ENCODE measurements at regions not wholly inside any gene's neighbourhood (a gene's known extent, or its start where the extent isn't known, plus 50 kb on each side); places are given as distances from the start of the nearest gene placed in this dataset.
"Not testable (repeated sequence)": the region's sequence is repeated elsewhere in the genome, so short reads cannot be mapped to it uniquely, and the experiment has no call there.

- BruUV-seq (replicated peaks) = no TSS peak
- no peaks in the 10 kb centered on the region for H3K36me3 ChIP-seq (ENCODE audit: control insufficient read depth, insufficient read depth, low read length)
Observed at GRCh38 chr5:154702477-154702876, 52.7 kb upstream of the LARP1 start.

DNA sequence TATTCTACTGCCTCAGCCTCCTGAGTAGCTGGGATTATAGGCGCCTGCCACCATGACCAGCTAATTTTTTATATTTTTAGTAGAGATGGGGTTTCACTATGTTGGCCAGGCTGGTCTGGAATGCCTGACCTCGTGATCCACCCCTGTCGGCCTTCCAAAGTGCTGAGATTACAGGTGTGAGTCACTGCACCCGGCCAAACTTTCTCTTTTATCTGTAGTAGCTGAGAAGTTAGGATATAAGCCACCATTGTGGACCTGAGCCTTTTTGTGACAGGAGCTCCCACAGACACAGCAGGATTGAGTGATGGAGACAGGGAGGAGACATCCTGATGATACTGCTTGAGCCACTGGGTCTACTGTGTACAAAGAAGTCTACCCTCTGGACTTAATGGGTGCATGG lies 53.5 kb upstream of the LARP1 start:
- ATAC-seq, CTCF ChIA-PET, POLR2A ChIA-PET: not testable (repeated sequence)

More at GRCh38 chr5:154702477-154702876, 52.7 kb upstream of the LARP1 start:
- intact Hi-C loops (cut with micrococcal nuclease; ENCODE audit: unreplicated experiment) (no loop called here), in situ Hi-C loops (cut with HindIII; ENCODE audit: low pct_unique_long_range_greater_than_20kb, low sequenced_read_pairs) (no loop called here)
- POLR2A ChIA-PET = no interaction called here
- Histone ChIP-seq H3K9me3 (ENCODE audit: control insufficient read depth, insufficient read depth, low read depth, low read length) (no peaks in the 10 kb centered on the region), H3K27me3 (ENCODE audit: control insufficient read depth, insufficient read depth, low read length) (no peaks in the 10 kb centered on the region), H3K4me3 (ENCODE audit: low read depth in 2 of 2, low read length in 2 of 2) (no peak overlapping the region), H3K27ac (ENCODE audit: low read length) (no peak overlapping the region), H3K4me1 (ENCODE audit: control insufficient read depth, insufficient read depth, low read length) (peaks cover 7% of the 10 kb centered on the region)
- CTCF ChIA-PET = no interaction called here
- ATAC-seq (no peak), DNase-seq (ENCODE audit: low read depth, low spot score) (no peak)
- TF ChIP-seq SIN3A (IDR thresholded peaks at IDR 0.05; ENCODE audit: borderline replicate concordance, insufficient read depth, low read depth, low read length) (no peak), POLR2AphosphoS5 (IDR thresholded peaks at IDR 0.05; ENCODE audit: low read depth, low read length) (no peak), TCF7L2 (IDR thresholded peaks at IDR 0.05; ENCODE audit: low read depth, low read length) (no peak)
- TF ChIP-seq, protein P1, sequence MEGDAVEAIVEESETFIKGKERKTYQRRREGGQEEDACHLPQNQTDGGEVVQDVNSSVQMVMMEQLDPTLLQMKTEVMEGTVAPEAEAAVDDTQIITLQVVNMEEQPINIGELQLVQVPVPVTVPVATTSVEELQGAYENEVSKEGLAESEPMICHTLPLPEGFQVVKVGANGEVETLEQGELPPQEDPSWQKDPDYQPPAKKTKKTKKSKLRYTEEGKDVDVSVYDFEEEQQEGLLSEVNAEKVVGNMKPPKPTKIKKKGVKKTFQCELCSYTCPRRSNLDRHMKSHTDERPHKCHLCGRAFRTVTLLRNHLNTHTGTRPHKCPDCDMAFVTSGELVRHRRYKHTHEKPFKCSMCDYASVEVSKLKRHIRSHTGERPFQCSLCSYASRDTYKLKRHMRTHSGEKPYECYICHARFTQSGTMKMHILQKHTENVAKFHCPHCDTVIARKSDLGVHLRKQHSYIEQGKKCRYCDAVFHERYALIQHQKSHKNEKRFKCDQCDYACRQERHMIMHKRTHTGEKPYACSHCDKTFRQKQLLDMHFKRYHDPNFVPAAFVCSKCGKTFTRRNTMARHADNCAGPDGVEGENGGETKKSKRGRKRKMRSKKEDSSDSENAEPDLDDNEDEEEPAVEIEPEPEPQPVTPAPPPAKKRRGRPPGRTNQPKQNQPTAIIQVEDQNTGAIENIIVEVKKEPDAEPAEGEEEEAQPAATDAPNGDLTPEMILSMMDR (IDR thresholded peaks at IDR 0.05) = no peak
- TF ChIP-seq, protein P2, sequence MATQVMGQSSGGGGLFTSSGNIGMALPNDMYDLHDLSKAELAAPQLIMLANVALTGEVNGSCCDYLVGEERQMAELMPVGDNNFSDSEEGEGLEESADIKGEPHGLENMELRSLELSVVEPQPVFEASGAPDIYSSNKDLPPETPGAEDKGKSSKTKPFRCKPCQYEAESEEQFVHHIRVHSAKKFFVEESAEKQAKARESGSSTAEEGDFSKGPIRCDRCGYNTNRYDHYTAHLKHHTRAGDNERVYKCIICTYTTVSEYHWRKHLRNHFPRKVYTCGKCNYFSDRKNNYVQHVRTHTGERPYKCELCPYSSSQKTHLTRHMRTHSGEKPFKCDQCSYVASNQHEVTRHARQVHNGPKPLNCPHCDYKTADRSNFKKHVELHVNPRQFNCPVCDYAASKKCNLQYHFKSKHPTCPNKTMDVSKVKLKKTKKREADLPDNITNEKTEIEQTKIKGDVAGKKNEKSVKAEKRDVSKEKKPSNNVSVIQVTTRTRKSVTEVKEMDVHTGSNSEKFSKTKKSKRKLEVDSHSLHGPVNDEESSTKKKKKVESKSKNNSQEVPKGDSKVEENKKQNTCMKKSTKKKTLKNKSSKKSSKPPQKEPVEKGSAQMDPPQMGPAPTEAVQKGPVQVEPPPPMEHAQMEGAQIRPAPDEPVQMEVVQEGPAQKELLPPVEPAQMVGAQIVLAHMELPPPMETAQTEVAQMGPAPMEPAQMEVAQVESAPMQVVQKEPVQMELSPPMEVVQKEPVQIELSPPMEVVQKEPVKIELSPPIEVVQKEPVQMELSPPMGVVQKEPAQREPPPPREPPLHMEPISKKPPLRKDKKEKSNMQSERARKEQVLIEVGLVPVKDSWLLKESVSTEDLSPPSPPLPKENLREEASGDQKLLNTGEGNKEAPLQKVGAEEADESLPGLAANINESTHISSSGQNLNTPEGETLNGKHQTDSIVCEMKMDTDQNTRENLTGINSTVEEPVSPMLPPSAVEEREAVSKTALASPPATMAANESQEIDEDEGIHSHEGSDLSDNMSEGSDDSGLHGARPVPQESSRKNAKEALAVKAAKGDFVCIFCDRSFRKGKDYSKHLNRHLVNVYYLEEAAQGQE (IDR thresholded peaks at IDR 0.05; ENCODE audit: insufficient read depth in 1 of 2, low read depth in 2 of 2, low read length in 1 of 2) = no peak

DNA sequence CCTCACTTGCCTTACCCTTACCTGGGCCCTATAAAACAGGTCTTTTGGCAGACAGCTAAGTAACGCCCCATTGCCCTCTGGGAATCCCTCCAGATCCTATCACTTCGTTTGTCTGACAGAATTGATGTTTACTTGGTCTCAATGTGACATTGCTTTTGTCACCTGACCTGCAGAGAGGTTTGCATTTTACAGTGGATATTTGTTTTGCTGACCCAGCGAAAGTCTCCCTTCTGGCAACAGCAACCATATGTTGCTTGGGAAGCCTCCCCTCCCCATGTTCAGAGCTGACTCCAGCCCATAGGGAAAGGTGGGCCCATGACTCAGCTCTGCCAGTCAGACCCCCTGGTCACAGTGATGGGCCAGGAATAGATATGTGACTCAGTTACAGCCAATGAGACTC lies 54.0 kb upstream of the LARP1 start:
- no TSS peak for BruUV-seq (replicated peaks)
- H3K27me3 ChIP-seq (ENCODE audit: control insufficient read depth, insufficient read depth, low read length) = no peaks in the 10 kb centered on the region
- no peak overlapping the region for H3K4me3 ChIP-seq (ENCODE audit: low read depth in 2 of 2, low read length in 2 of 2)
- no peaks in the 10 kb centered on the region for H3K9me3 ChIP-seq (ENCODE audit: control insufficient read depth, insufficient read depth, low read depth, low read length)
- DNase-seq (ENCODE audit: low read depth, low spot score) = no peak
- ChIA-PET CTCF (no interaction called here), POLR2A (no interaction called here)
- H3K36me3 ChIP-seq (ENCODE audit: control insufficient read depth, insufficient read depth, low read length) = no peaks in the 10 kb centered on the region
- in situ Hi-C loops (cut with HindIII; ENCODE audit: low pct_unique_long_range_greater_than_20kb, low sequenced_read_pairs) (no loop called here), intact Hi-C loops (cut with micrococcal nuclease; ENCODE audit: unreplicated experiment) (no loop called here)
- no peak for ATAC-seq
- H3K27ac ChIP-seq (ENCODE audit: low read length) = no peak overlapping the region
- peaks cover 11% of the 10 kb centered on the region for H3K4me1 ChIP-seq (ENCODE audit: control insufficient read depth, insufficient read depth, low read length)
- TF ChIP-seq, protein P1 (IDR thresholded peaks at IDR 0.05) = no peak

More for the DNA sequence above, 53.5 kb upstream of the LARP1 start:
- BruUV-seq (replicated peaks); H3K36me3 ChIP-seq (ENCODE audit: control insufficient read depth, insufficient read depth, low read length); intact Hi-C loops (cut with micrococcal nuclease; ENCODE audit: unreplicated experiment); H3K4me3 ChIP-seq (ENCODE audit: low read depth in 2 of 2, low read length in 2 of 2); H3K4me1 ChIP-seq (ENCODE audit: control insufficient read depth, insufficient read depth, low read length); H3K27ac ChIP-seq (ENCODE audit: low read length); DNase-seq (ENCODE audit: low read depth, low spot score); H3K9me3 ChIP-seq (ENCODE audit: control insufficient read depth, insufficient read depth, low read depth, low read length); H3K27me3 ChIP-seq (ENCODE audit: control insufficient read depth, insufficient read depth, low read length); in situ Hi-C loops (cut with HindIII; ENCODE audit: low pct_unique_long_range_greater_than_20kb, low sequenced_read_pairs): not testable (repeated sequence)

GRCh38 chr5:154700289-154700928 lies 54.8 kb upstream of the LARP1 start:
- H3K9me3 ChIP-seq (ENCODE audit: control insufficient read depth, insufficient read depth, low read depth, low read length); BruUV-seq (replicated peaks); ATAC-seq; POLR2A ChIA-PET; in situ Hi-C loops (cut with HindIII; ENCODE audit: low pct_unique_long_range_greater_than_20kb, low sequenced_read_pairs); H3K4me3 ChIP-seq (ENCODE audit: low read depth in 2 of 2, low read length in 2 of 2); H3K27me3 ChIP-seq (ENCODE audit: control insufficient read depth, insufficient read depth, low read length); DNase-seq (ENCODE audit: low read depth, low spot score); H3K27ac ChIP-seq (ENCODE audit: low read length); intact Hi-C loops (cut with micrococcal nuclease; ENCODE audit: unreplicated experiment); H3K36me3 ChIP-seq (ENCODE audit: control insufficient read depth, insufficient read depth, low read length); CTCF ChIA-PET: not testable (repeated sequence)
- peaks cover 11% of the 10 kb centered on the region for H3K4me1 ChIP-seq (ENCODE audit: control insufficient read depth, insufficient read depth, low read length)
